BLaER1 (cell line): ENCODE measurements at regions not wholly inside any gene's neighbourhood (a gene's known extent, or its start where the extent isn't known, plus 50 kb on each side); places are given as distances from the start of the nearest gene placed in this dataset.

ENCODE experiments used
- H3K27ac ChIP-seq: shearing (Covaris generic); formaldehyde crosslinking; 2 replicates; pipeline ENCODE4 v1.8.1; 2022
- H3K27me3 ChIP-seq: shearing (Covaris generic); formaldehyde crosslinking; 2 replicates; pipeline ENCODE4 v1.8.1; 2022
- H3K36me3 ChIP-seq: shearing (Covaris generic); formaldehyde crosslinking; 2 replicates; pipeline ENCODE4 v1.8.1; 2022
- H3K4me1 ChIP-seq: shearing (Covaris generic); formaldehyde crosslinking; 2 replicates; pipeline ENCODE4 v1.8.1; 2022
- H3K4me2 ChIP-seq: shearing (Covaris generic); formaldehyde crosslinking; 2 replicates; pipeline ENCODE4 v1.8.1; 2022
- H3K4me3 ChIP-seq: shearing (Covaris generic); formaldehyde crosslinking; 2 replicates; pipeline ENCODE4 v1.8.1; 2022
- H3K9ac ChIP-seq: shearing (Covaris generic); formaldehyde crosslinking; 2 replicates; pipeline ENCODE4 v1.8.1; 2022
- H3K9me3 ChIP-seq: shearing (Covaris generic); formaldehyde crosslinking; 2 replicates; pipeline ENCODE4 v1.8.1; 2022
- H4K20me1 ChIP-seq: shearing (Covaris generic); formaldehyde crosslinking; 2 replicates; pipeline ENCODE4 v1.8.1; 2022
- Cebpa-rat ChIP-seq: shearing (Covaris generic); IDR thresholded peaks from 2 replicates; pipeline ENCODE4 v1.8.1; 2022

GRCh38 chr18:34627137-34627920 is 82.8 kb upstream of the DTNA start:
- H3K36me3 ChIP-seq, result no peaks in the 10 kb centered on the region
- H4K20me1 ChIP-seq, result no peaks in the 10 kb centered on the region
- H3K4me3 ChIP-seq, result no peak overlapping the region
- H3K27me3 ChIP-seq, result no peaks in the 10 kb centered on the region
- no peak overlapping the region for H3K27ac ChIP-seq
- no peaks in the 10 kb centered on the region for H3K4me1 ChIP-seq
- H3K4me2 ChIP-seq, result no peak overlapping the region
- TF ChIP-seq Cebpa-rat, result no peak
- no peak overlapping the region for H3K9ac ChIP-seq
- H3K9me3 ChIP-seq, result no peaks in the 10 kb centered on the region

GRCh38 chr18:34631093-34631966 is 78.8 kb upstream of the DTNA start:
- Histone ChIP-seq H3K27me3 (no peaks in the 10 kb centered on the region), H3K4me2 (no peak overlapping the region), H4K20me1 (no peaks in the 10 kb centered on the region), H3K9ac (no peak overlapping the region), H3K9me3 (no peaks in the 10 kb centered on the region), H3K27ac (no peak overlapping the region), H3K4me3 (no peak overlapping the region), H3K36me3 (no peaks in the 10 kb centered on the region), H3K4me1 (no peaks in the 10 kb centered on the region)
- no peak for TF ChIP-seq Cebpa-rat

- H3K27me3 ChIP-seq, result no peaks in the 10 kb centered on the region
- H3K4me3 ChIP-seq, result no peak overlapping the region
- no peaks in the 10 kb centered on the region for H3K4me1 ChIP-seq
- no peaks in the 10 kb centered on the region for H3K36me3 ChIP-seq
- H3K9ac ChIP-seq, result no peak overlapping the region
- H3K4me2 ChIP-seq, result no peak overlapping the region
- no peaks in the 10 kb centered on the region for H4K20me1 ChIP-seq
- TF ChIP-seq Cebpa-rat, result no peak
- no peaks in the 10 kb centered on the region for H3K9me3 ChIP-seq
- no peak overlapping the region for H3K27ac ChIP-seq
Measured at GRCh38 chr18:34632321-34632720, 77.8 kb upstream of the DTNA start.

- TF ChIP-seq Cebpa-rat, result no peak
- Histone ChIP-seq H4K20me1 (no peaks in the 10 kb centered on the region), H3K9me3 (no peaks in the 10 kb centered on the region), H3K4me2 (no peak overlapping the region), H3K27me3 (no peaks in the 10 kb centered on the region), H3K27ac (no peak overlapping the region), H3K4me3 (no peak overlapping the region), H3K9ac (no peak overlapping the region), H3K36me3 (no peaks in the 10 kb centered on the region), H3K4me1 (no peaks in the 10 kb centered on the region)
Measured at GRCh38 chr18:34633368-34633767, 76.7 kb upstream of the DTNA start.

- no peak overlapping the region for H3K4me3 ChIP-seq
- no peak overlapping the region for H3K4me2 ChIP-seq
- TF ChIP-seq Cebpa-rat, result no peak
- no peak overlapping the region for H3K9ac ChIP-seq
- no peaks in the 10 kb centered on the region for H3K4me1 ChIP-seq
- H3K9me3 ChIP-seq, result no peaks in the 10 kb centered on the region
- no peaks in the 10 kb centered on the region for H4K20me1 ChIP-seq
- H3K36me3 ChIP-seq, result no peaks in the 10 kb centered on the region
- H3K27ac ChIP-seq, result no peak overlapping the region
- H3K27me3 ChIP-seq, result no peaks in the 10 kb centered on the region
Measured at GRCh38 chr18:34637094-34637801, 72.8 kb upstream of the DTNA start.

GRCh38 chr18:34639687-34640086 is 70.4 kb upstream of the DTNA start:
- no peaks in the 10 kb centered on the region for H3K36me3 ChIP-seq
- H3K27ac ChIP-seq, result no peak overlapping the region
- no peaks in the 10 kb centered on the region for H3K27me3 ChIP-seq
- no peak overlapping the region for H3K4me2 ChIP-seq
- no peak overlapping the region for H3K9ac ChIP-seq
- H3K4me3 ChIP-seq, result no peak overlapping the region
- no peaks in the 10 kb centered on the region for H4K20me1 ChIP-seq
- H3K9me3 ChIP-seq, result no peaks in the 10 kb centered on the region
- no peaks in the 10 kb centered on the region for H3K4me1 ChIP-seq
- TF ChIP-seq Cebpa-rat, result no peak

- Histone ChIP-seq H4K20me1 (no peaks in the 10 kb centered on the region), H3K27me3 (no peaks in the 10 kb centered on the region), H3K4me2 (no peak overlapping the region), H3K27ac (no peak overlapping the region), H3K36me3 (no peaks in the 10 kb centered on the region), H3K9me3 (no peaks in the 10 kb centered on the region), H3K4me1 (no peaks in the 10 kb centered on the region), H3K9ac (no peak overlapping the region), H3K4me3 (no peak overlapping the region)
- TF ChIP-seq Cebpa-rat, result no peak
Measured at GRCh38 chr18:34640276-34640675, 69.8 kb upstream of the DTNA start.

GRCh38 chr18:34643989-34644388 is 66.1 kb upstream of the DTNA start:
- TF ChIP-seq Cebpa-rat, result no peak
- Histone ChIP-seq H3K36me3 (no peaks in the 10 kb centered on the region), H3K4me2 (no peak overlapping the region), H3K4me3 (no peak overlapping the region), H3K9ac (no peak overlapping the region), H3K27me3 (no peaks in the 10 kb centered on the region), H3K27ac (no peak overlapping the region), H3K9me3 (no peaks in the 10 kb centered on the region), H4K20me1 (no peaks in the 10 kb centered on the region), H3K4me1 (no peaks in the 10 kb centered on the region)

- H3K9ac ChIP-seq, result no peak overlapping the region
- H3K4me2 ChIP-seq, result no peak overlapping the region
- no peak overlapping the region for H3K27ac ChIP-seq
- peaks cover 18% of the 10 kb centered on the region for H3K4me1 ChIP-seq
- no peaks in the 10 kb centered on the region for H3K27me3 ChIP-seq
- no peaks in the 10 kb centered on the region for H3K9me3 ChIP-seq
- H4K20me1 ChIP-seq, result no peaks in the 10 kb centered on the region
- no peak overlapping the region for H3K4me3 ChIP-seq
- TF ChIP-seq Cebpa-rat, result no peak
- H3K36me3 ChIP-seq, result no peaks in the 10 kb centered on the region
Measured at GRCh38 chr18:34647251-34647650, 62.8 kb upstream of the DTNA start.
